Hematopoietic multipotent progenitor cell (in vitro differentiated cells): ENCODE measurements at regions not wholly inside any gene's neighbourhood (a gene's known extent, or its start where the extent isn't known, plus 50 kb on each side); places are given as distances from the start of the nearest gene placed in this dataset.
A peak's percentile ranks its signal among the peaks of the same experiment; 100 is the strongest.

Experiments used
- DNase-seq, 3 donors: peaks; one replicate each; pipeline ENCODE4 v3.0.0-alpha.2; 2011 to 2015; ENCODE audit warnings: low read depth in 2 of 3, low spot score in 2 of 3

DNA sequence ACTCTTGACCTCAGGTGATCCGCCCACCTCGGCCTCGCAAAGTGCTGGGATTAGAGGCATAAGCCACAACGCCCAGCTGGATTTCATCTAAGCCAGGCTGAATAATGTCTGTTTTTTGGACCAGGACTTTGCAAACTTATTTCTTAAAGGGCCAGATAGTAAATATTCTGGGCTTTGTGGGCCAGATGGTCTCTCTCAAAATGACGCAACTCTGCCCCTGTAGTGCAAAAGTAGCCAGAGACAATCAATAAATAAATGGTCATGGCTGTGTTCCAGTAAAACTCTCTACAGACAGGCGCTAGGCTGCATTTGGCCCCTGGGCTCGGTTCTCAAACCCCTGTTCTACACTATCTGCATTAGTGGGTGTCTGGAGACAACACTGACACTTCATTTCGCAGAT lies 121.9 kb upstream of the CDH13 start:
- DNase-seq, result no peak

DNA sequence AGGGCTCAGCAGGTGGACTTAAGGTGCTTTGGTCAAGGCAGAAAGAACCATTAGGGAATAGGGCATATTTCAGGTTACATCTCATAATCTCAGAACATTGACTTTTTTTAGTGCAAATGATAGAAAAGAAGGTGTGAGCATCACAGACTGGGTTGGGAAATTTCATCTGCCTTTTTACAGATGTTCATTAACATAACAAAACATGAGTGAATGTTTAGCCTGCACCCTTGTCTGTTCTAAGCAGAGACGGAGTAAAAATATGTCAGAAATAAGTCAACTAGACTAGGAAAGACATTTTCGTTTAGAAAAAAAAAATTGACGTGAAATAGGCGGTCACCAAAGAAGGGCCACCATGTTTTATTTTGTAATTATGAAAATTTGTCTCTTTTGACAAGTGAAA lies 127.5 kb upstream of the CDH13 start:
- DNase-seq, result no peak

DNA sequence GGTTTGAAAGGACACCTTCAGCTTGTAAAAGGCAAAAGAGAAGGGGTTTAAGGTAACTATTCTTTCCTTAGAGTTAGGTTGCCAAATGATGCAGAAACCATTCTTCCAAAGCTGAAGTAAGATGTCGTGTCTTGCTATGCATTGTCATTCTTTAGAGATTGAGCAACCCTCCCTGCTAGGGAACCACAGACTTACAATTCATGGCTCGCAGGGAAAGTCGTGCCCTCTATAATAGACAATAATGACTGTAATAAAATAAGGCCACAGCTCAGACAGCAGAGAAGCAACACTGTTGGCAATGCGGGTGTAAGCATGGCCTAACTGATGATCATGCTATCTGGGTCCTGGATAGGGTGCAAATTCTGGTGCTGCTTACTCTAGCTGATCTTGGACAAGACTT lies 129.6 kb upstream of the CDH13 start:
- DNase-seq, result no peak

DNA sequence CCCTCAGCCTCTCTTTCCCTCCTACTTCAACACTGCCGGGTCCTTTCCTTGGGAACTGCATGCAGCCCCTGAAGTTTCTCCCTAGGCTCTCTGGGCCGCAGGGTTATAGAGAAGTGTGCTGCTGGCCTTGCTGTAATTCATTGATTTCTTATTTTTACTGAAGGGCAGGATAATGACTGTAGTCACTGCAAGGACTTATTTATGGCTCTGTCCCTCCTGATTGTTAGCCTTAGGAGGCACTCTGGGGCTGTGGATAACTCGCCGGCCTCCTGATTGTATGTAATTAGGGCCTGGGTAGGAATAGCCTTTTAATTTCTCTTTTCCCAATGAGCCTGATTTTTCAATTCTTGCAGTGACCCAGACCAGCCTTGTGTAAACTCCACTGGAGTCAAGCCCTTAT lies 138.3 kb upstream of the CDH13 start:
- no peak for DNase-seq

DNA sequence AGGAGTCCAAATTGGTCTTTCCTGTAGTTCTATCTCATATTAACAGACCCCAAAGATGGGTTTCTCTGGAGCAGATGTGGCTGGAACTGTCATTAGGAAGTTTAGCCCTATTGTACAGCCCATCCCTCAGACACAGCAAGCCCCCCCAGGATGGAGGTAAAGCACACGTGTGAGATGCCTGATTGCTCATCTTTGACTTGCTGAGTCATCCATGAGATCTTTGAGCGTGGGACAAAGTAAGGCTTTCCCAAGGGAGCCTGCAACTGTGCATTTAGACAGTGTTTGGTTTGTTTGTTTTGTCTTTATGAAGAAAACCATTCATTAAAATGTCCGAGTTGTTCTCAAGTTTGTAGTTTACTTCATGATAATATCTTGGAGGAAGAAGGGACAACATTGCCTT lies 145.3 kb upstream of the CDH13 start:
- DNase-seq, result no peak

DNA sequence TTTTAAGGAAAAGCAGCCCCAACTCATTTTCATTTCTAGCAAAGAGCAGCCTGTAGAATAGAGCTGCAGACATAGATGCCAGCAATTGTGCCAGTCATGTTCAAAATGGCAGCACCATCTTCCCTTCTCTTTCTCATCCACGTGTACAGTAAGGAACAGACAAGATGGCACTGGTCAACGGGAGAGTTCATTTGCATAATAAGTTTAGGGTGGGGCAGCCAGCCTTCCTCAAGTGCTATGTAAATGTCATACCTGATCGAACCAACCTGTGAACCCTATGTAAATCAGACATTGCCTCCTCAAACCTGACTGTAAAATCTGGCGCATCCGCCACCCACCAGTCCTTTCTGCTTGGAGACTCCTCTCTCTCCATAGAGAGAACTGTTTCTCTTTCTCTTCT lies 150.0 kb upstream of the CDH13 start:
- DNase-seq, result no peak

DNA sequence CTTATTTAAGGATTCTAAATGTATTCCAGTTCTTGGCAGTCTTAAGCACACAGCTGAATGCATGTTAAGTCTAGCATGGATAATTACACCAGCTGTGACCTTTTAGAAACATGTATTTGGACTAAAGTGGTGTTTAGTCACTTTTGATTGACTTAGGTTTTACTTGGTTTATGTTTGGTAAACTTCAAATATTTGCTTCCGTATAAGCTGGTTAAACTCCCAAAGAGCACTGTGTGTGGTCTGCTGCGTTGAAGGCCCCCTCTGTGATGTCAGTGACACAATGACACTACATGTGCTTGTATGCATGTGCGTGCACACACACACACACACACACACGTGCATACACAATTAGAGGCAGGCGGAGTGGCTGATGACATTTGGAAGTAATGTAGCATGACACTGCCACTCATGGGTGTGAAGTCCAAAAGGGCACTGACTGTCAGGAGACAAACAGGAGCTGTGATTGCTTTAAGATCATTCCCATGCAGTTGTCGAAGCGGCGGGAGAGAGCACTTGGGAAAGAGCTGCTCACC lies 156.1 kb upstream of the CDH13 start:
- DNase-seq, result no peak

DNA sequence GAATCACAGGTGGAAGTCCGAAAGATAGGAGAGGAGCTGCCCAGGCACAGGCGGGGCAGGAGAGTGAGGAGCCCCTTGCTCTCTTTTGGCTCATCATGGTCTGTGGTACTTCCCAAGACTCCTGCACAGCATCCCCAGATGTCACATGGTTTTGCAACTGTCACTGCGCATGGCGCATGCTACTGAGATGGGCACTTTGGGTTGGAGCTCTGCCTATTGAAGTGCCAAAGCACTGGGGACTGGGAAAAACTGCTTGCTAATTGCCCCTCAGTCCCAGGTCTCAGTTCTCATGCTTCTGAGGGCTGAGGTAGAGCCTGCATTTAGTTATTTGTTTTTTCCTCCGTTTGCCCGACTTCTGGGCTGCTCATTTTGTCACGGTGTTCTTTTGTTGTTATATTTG lies 156.8 kb upstream of the CDH13 start:
- DNase-seq, result no peak

DNA sequence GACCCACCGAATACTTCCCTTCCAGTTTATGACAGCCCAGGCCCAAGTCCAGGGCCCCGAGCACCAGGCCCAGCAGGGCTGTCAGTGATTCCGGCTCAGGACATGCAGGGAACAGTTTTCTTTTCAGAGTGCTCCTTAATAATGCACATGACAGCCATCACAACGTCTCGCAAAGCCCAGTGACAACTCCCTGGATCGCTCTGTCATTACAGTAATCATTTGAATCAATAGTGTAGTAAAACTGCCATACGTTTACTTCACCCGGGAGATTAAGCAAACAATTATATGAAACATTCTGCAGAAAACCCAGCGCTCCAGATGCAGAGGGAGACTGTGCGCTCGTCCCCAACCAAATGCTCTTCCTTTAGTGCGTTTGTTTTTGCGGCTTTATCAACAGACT lies 162.6 kb upstream of the CDH13 start:
- no peak for DNase-seq

DNA sequence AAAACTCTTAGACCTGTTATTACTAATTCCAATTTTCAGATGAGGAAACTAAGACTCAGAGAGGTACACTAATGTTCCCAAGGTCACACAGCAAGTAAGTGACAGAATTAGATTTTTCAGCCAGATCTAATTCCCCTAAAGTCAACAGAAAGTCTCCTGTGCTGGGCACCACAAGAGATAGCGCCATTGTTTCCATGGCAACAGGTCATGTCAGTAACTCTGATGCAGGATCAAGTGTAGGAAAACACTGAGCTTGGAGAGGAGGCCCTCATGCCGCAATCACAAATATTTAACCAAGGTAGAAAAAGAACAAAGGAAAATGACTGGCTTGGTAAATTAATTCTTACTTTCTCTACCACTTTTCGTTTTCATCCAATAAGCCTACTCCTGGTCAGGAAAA lies 166.0 kb upstream of the CDH13 start:
- DNase-seq, result no peak

DNA sequence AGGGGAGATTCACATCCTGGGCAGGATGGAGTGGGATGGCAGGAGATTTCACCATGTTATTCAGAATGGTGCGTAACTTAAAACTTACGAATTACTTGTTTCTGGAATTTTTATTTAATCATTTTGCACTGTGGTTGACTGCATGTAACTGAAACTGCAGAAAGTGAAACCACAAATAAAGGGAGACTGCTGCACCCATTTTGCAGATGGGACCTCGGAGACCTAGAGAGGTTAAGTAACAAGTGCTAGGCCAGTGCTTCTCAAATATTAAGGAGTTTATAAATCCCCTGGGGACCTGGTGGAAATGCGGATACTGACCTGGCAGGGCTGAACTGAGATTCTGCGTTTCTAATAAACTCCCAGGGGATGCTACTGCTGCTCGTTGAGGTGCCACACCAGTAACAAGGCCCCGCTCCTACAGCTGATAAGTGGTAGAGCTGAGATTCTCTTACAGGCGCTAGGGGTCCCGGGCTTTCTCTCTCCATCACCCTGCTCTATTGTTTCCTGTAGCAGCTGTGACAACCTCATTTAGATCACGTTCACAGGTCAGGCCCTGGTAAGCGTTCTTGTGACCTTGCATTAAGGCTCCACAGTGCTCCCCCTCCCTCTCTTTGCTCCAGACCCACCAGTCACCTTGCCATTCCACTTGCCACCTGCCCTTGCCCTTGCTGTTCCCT lies 167.1 kb upstream of the CDH13 start:
- DNase-seq, result no peak

DNA sequence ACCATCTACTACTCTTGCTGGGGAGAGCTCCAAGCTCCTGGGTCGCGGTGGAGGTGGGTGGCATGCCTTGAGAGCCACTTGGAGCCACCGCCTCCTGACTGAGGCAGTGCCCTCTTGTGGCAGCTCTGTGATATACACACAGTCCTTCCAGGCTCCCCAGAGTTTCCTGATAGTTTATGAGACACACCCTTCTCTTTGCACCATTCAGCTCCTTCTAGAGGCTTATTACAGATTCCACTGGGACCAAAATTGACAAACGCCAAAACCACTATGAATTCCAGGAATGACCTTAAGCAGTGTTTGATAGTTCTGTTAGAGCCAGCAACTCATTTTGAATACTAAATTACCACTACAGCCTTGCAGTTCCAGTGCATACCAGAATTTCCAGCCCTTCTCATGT lies 170.1 kb upstream of the CDH13 start:
- DNase-seq, result peak in 2 of 3 donors; percentile 20 to 56

DNA sequence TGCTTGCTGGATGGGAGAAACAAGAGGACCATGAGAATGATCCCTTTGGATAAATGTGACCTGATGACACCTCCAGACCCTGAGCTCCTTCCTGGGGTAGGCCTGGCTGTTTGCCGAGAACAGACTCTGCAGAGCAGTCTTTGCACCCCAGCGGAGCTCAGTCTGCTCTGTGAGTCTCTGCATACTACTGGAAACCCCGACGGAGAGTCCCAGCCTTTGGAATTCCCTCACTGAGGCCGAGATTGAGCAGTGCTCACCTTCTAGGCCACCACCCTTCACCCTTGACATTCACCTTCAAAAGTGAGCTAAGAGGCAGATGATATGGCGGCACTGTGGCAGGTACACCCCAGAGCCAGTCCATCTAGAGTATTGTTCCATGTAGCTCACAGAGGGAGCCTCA lies 172.2 kb upstream of the CDH13 start:
- DNase-seq, result no peak

DNA sequence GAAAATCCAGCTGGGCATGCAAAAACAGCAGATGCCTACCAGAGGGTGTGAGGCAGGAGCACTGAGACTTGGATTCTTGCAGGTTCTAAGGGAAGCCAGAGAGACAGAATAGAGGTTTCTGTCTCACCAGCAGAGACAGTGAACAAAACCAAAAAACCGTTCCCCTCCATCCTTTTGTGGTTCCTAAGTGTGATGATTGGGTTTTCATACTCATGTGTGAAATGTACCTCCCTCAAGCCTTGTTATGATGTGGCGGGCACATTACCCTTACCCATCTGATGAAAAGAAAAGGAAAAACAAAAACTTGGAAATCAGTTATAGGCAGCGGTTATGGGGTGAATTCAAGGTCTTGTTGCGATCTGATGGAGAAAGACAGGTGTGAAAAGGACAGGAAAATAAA lies 172.6 kb upstream of the CDH13 start:
- DNase-seq, result no peak

DNA sequence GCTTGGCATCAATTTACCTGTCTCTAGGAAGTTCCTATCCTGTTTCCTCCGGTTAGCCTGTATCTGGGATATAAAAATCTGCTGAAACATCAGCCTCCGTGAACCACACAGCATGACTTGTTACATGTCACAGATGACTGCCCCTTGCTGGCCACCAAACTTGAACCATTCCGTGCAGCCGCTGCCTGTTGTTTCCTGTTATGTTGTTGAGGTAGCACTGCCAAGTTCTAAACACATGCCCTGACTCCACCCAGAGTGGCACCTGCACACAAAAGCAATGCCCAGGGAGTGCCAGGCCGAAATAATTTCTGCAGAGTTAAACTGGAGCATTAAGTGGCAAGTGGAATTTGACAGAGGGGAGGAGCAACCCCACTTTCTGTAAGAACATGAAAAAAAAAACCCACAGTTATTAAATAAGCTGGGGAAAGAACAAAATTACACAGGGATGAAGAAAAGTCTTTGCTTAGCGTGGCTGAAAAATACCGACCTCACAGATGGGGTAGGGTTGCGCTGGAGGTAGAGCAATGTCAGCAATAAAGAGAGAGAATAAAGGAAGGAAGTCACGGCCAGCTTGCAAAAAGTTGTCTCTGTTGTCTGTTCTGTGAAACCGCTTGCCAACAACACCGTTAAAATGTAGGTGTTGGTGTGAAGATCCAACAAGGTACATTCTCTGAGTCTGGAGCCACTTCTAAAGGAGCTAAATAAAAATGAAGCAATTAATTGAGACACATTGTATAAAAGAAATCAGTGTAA lies 174.6 kb upstream of the CDH13 start:
- no peak for DNase-seq

DNA sequence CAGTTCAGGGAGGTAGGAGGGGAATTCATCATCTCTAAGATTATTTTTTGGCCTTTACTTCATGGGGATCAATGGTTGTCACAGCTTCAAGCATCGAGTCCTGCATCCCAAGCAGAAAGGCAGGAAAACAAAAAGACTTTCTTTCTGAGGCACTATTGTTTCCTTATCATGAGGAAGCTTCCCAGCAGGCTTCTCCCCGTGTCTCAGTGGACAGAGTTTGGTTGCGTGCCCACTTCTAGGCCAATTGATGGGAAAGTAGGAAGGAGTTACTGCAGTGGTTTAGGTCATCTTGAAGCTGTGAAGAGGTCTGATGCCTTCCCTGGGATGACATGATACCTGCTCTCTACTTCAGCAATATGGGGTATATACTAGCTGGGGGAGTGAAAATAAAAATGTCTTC lies 175.3 kb upstream of the CDH13 start:
- no peak for DNase-seq

DNA sequence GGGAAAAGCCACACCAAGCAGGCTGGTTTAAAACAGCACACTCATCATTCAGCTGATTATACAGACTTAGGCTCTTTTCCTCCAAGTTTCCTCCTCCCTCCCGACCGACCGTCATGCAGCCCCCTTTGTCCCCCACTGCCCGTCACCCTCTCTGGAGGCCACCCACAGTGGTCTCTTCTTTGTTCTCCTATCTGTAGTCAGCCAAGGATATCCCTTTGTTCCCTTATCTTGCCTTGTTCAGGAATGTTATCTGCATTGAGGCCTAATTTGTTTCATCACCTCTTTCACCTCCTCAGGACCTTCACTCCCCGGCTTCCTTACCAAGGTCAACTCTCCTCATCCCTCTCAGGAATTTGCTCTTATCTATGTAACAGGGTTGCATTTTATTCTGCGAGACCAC lies 186.4 kb upstream of the CDH13 start:
- no peak for DNase-seq

DNA sequence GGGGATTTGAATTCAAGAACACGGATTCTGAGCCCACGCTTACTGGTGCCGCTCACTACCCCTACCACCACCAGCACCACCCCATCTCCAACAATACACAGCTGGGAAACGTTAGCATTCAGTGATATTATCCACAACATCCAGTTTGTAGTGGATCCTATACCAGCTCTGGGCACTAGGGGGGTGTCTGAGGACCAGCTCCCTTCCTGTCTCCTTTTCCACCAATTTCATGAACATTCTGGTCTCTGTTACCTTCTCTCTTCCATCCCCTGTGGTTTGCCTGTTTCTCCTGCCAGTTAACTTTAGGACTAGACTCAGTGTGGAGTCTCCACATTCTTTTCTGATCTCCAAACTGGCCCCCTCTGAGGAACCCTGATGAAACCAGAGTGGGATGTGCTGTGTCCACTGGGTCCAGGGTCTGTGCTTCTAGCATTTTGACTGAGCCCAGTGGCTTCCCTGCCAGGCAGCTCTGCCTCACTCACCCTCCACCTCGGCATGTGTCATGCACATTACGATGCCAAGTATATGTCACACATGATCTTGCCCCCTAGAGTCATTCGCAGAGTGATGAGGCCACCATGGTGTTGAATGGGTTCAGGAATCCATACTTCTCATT lies 187.0 kb upstream of the CDH13 start:
- DNase-seq, result no peak

DNA sequence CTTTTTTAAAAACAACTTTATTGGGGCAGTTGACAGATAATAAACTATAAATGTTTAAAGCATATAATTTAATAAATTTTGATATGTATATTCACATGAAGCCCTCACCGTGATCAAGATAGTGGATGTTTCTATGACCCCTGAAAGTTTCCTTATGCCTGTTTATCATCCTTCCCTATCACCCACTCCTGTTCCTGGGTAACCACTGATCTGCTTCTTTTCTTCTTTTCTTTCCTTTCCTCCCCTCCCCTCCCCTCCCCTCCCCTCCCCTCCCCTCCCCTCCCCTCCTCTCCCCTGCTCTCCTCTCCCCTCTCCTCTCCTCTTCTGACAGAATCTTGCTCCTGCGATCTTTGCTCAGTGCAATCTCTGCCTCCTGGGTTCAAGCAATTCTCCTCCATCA lies 193.7 kb upstream of the CDH13 start:
- no peak for DNase-seq

DNA sequence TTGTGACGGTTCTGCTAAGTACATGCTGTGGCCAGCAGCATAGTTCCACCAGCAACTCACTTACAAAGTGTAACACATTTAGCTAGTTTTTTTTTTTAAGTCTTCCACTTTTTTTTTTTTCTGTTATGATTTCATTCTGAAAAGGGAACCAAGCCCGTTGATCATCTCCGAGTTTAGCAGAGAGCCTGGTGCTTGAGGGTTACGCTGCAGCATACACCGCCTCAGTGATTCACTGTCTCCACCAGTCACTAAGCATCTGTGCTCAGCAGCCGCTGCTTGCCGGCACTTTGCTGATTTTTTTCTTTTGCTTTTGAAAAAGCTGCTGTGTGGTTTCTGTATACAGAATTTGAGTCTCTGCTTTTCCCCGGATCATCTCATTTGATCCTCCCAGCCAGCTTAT lies 194.5 kb upstream of the CDH13 start:
- DNase-seq, result no peak

DNA sequence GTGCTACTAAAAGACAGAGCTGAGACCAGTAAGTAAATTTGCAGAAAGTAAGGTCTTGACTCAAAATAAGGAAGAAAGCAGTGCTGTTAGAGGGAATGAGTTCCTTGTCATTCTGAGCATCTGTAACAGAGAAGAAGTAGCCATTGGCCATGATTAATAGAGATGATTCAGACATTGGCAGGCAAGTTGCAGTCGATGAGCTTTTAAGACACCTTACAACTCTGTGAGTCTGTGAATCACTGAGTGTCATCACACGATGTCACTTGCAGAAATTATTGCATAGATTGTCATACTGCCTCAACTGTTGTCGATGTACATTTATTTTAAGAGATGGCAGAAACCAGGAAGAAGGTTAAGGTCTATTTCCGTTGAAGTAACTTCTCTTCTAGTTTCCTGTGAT lies 201.1 kb upstream of the CDH13 start:
- DNase-seq, result no peak

DNA sequence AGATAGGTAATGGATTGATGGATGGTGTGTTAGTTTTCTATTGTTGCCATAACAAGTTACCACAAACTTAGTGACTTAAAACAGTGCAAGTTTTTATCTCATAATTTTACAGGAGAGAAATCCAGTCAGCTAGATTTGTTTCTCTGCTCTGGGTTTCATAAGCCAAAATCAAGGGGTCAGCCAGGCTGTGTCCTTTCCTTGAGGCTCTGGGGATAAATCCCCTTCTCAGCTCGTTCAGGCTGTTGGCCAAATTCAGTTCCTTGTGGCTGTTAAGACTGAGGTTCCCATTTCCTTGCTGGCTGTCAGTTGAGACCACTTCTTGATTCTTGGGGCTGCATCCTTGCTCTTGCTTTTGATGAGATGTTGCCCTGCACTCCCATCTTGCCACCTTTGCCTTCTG lies 204.9 kb upstream of the CDH13 start:
- DNase-seq, result no peak
